COR-L47 (cell line): ENCODE measurements at regions not wholly inside any gene's neighbourhood (a gene's known extent, or its start where the extent isn't known, plus 50 kb on each side); places are given as distances from the start of the nearest gene placed in this dataset.

Experiments
- DNase-seq: peaks from one replicate; lab custom pipeline; 2025; lab: John Stamatoyannopoulos, UW

- DNase-seq: no peak
Observed at GRCh38 chr4:11593576-11594116, 165.0 kb upstream of the HS3ST1 start.

- no peak for DNase-seq
Observed at GRCh38 chr4:11592276-11592675, 163.6 kb upstream of the HS3ST1 start.

GRCh38 chr4:11590132-11590531 lies 161.4 kb upstream of the HS3ST1 start:
- no peak for DNase-seq

- DNase-seq: no peak
Observed at GRCh38 chr4:11589676-11590075, 161.0 kb upstream of the HS3ST1 start.

DNA sequence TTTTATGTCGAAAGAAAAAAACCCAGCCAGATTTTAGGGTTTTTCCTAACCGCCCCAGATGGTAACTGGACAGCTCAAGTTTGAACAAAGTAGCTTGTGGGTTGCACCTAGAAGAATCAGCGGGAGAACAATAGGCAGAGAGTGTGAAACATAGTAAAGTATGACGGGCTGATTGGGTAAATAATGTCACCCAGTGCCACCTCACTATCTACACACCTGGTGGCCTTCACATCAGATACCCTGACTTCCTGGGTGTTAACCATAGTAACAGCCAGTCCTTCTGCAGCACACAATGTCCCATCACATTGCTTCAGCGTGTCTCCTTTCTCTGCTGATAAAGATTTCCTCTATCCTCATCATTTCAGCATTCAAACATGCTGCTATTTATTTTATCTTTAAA lies 159.1 kb upstream of the HS3ST1 start:
- no peak for DNase-seq

DNA sequence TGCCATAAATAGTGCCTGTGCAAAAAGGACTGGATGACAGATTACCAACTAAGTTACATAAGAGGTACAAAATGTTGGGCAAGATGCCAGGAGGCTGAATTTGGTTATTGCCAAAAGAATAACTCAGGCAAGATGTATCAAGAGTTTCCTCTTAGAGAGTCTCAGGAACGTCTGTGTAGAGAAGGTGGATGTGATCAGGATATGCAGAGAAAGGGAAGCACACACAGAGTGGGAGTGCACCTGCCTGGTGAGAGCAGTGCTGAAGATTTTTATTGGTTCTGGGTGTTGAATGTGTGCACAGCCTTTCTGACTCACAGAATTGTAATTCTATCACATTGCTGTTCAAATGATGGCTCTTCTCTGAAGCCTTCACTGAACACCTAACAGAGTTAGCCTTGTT lies 156.8 kb upstream of the HS3ST1 start:
- no peak for DNase-seq

GRCh38 chr4:11568511-11568910 lies 139.8 kb upstream of the HS3ST1 start:
- DNase-seq: no peak

GRCh38 chr4:11566444-11567022 lies 137.8 kb upstream of the HS3ST1 start:
- no peak for DNase-seq

- no peak for DNase-seq
Observed at GRCh38 chr4:11565899-11566298, 137.2 kb upstream of the HS3ST1 start.

DNA sequence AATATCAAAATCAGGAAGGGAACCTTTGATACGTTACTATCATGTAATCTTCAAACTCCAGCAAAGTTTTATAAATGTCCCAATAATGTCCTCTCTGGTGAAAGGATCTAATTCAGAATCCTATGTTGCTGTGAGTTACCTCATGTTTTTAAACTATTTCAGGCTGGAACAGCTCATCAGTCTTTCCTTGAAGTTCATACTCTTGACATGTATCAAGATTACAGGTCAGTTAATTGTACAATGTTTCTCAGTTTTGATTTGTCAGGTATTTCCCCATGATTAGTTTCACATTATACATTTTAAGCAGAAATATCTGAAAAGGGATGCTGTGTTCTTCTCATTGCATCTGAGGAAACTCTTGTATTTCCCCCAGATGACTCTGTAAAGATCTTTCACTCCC lies 136.5 kb upstream of the HS3ST1 start:
- DNase-seq: no peak

- no peak for DNase-seq
Observed at GRCh38 chr4:11564021-11564420, 135.3 kb upstream of the HS3ST1 start.

- no peak for DNase-seq
Observed at GRCh38 chr4:11549525-11549924, 120.8 kb upstream of the HS3ST1 start.

DNA sequence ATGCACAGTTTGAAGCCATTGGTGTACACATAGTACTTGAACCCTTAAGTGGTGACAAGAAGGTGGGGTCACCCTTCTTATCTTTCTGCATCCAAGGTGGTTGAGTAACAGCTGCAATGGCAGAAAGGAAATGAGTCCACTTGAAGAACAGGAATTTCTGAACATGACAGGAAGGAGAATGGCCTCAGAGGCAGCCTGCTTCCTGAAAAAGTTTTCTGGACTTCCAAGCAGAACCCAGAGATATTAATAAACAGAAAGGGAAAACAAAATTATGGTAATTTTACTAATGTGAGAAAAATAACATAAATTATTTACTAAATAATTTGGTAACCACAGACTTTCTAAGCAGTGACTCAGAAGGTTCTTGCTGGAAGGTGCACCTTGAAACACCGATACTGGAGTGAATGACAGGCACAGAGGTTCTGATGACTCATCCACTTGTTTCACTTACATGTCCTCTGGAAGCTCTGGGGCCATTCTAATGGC lies 119.9 kb upstream of the HS3ST1 start:
- DNase-seq: no peak

DNA sequence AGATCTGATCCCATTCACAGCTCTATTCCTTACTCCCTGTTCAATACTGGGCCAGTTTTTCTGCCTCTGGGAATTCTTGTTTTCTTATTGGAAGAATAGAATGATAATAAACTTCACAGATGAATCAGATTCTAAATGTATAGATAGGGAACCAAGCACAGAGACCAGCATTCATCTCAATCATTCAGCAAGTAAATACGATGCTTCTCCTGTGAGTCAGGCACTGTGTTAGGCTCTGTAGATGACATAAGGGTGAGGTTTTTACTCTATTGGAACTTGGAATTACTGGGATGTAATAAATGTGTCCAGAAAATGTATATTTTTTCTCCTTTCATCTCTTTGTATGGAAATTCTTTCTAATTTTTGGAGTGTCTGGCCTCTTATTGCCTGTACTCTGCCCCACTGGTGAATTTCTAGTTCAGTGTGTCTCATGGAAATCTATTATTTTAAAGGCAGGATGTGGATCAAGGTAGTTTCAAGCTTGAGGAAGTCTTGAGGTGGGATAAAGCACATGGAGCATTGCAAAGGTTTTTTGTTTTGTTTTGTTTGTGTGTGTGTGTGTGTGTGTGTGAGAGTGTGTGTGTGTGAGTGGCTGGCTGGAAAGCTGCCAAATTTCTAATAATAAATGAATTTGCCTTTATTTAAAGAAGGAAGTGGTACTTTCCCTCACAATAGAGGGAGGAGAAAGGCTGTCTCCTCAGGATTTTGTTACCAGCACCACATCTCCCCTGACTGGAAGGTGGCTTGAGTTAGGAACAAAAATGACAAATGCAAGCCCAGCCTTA lies 117.9 kb upstream of the HS3ST1 start:
- DNase-seq: no peak

DNA sequence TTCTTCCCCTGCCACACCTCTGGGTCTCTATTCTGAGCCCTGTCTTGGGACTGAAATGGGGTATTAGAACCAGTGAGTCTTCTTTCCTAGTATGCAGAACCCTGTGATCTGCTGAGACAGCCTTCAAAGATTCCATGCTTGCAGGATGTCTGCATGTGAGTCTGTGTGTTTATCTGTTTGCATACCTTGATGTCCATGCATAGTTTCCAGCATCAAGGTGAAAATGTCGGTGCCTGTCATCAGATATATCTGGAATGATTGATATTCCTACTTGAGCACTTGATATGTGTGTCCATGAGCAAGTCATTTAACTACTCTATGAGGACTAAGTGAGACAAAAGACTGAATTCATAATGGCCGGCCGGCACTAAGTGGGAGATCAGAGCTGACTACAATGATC lies 117.0 kb upstream of the HS3ST1 start:
- no peak for DNase-seq

GRCh38 chr4:11544211-11544610 lies 115.5 kb upstream of the HS3ST1 start:
- no peak for DNase-seq

- no peak for DNase-seq
Observed at GRCh38 chr4:11543706-11544105, 115.0 kb upstream of the HS3ST1 start.

GRCh38 chr4:11542952-11543351 lies 114.3 kb upstream of the HS3ST1 start:
- DNase-seq: no peak

DNA sequence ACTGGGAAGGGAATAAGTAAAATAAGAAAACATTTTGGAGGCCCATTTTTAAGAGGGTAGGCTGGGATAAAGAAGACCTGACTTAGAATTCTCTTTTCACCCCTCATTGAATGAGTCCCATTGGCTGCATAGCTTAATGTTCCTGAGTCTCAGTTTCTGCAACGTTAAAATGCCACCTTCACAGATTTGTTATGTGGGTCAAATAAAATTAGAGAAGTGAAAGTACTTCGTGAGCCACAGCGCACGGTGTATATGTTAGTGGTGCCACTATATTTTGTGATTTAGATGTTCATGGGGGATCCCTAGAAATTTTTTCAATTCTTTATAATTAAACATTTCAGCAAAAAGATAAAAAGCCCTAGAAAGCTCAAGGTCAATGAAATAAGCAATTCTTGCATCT lies 109.2 kb upstream of the HS3ST1 start:
- no peak for DNase-seq

- no peak for DNase-seq
Observed at GRCh38 chr4:11535333-11535732, 106.6 kb upstream of the HS3ST1 start.

DNA sequence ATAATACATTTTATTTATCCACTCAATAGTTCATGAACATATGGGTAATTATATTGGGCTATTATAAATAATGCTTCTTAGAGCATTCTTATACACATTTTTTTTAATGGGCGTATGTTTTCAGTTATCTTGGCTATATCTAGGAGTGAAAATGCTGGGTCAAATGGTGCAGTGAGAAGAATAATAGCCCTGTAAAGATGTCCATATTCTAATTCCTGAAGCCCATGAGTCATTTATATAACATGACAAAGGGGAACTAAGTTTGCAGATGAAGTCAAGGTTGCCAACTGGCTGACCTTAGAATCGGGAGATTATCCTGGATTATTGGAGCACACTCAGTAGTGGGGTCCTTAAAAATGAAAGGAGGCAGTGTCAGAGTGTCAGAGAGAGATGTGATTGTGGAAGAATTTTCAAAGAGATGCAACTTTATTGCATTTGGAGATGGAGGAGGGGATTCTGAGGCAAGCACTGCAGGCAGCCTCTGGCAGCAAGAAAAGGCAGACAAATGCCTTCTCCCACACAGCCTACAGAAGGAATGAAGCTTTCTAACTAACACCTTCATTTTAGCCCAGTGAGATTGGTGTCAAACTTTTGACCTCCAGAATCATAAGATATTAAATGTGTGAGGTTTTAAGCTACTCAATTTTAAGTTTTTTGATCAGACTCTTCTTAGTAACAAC lies 106.1 kb upstream of the HS3ST1 start:
- DNase-seq: no peak

DNA sequence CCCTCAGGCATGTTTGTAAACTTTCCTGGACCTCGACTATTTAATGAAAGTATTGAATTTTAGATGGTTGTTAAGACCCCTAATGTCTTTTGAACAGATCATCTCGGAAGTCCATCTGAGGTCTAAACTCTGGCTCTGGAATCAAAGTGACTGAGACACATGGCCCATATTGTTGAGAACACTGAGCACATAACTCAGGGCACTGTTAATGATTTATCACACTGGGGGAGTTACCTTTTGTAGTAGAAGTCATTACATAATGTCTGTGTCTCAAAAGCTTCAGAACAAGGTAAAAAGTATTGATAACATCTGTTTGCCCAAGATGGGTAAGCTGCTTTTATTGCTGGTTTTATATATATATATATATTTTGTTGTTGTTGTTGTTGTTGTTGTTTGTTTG lies 103.4 kb upstream of the HS3ST1 start:
- no peak for DNase-seq

- no peak for DNase-seq
Observed at GRCh38 chr4:11529625-11530201, 101.0 kb upstream of the HS3ST1 start.
